ENCODE measurements at regions not wholly inside any gene's neighbourhood (a gene's known extent, or its start where the extent isn't known, plus 50 kb on each side); places are given as distances from the start of the nearest gene placed in this dataset.
"Not testable (repeated sequence)": the region's sequence is repeated elsewhere in the genome, so short reads cannot be mapped to it uniquely, and the experiment has no call there.

DNA sequence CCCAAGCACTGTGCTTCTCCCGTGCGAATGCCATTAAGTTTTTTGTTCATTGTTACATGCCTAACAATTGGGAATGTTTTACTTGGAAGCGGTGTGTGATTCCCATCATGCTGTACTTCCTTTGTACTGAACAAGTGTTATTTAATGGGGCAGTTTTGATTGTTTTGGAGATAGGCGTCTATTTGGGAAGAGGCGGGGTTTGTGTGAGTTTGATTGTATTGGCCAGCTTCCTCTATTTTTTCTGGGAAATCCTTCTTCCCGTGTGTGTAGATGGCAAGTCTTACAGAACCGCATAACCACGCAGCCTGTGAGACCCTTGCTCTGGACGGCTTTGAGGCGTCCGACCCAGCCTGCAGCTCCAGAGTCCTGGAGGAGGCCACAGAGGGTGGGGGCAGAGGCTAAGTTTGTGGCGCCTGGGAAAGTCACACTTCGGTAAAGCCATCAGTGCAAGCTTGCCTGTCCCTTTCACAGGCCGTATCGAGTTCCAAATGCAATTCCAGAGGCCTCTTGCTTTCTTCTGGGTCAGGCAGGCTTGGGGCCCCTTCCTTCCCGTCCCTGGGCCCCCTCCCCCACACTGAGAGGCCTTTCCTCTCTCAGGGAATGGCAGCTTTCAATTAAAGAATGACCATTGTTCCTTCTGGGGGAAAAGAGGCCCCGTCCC lies 210.3 kb downstream of the TOMM20 start:
- DNase-seq (ENCODE audit: low spot score) = no peak

DNA sequence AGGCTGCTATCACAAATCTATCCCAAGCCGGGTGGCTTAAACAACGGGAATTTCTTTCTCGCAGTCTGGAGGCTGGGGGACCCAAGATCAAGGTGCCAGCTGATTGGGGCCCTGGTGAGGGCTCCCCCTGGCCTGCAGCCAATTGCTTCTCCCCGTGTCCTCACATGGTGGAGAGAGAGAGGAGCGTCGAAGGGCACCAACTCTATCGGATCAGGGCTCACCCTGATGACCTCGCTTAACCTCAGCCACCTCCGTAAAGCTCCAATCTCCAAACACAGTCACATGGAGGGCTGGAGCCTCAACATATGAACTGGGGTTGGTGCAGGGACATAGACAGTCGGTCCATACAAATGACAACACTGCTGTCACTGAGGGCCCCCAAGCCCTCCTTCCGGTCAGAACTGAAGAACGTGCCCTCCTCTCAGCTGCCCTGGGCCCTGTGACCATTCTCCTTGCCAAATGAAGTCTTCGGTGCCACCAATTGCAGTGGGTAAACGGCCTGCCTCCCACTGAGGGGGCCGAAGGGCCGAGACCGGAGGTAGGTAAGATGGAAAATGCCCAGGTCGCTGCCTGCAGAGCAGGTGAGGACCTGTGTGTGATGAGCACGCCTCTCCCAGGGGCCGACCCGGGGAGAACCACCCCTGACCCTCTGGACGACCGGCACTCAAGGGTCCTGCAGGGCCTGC lies 211.0 kb downstream of the TOMM20 start:
- DNase-seq (ENCODE audit: low spot score) = no peak

DNA sequence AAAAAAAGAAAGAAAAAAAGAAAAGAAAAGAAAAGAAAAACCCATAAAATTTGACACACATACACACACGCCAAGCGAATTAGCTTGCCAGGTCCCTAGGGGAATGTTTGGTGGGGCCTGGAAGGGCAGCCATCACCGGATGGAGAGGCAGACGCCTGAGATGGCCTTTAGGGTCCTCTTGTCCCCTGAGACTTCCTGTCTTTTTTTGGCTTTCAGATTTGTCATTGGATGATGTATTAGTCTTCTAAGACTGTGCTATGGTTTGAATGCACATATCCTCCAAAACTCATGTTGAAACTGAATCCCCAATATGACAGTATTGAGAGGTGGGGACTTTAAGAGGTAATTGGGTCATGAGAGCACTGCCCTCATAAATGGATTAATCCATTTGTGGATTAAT lies 211.8 kb downstream of the TOMM20 start:
- DNase-seq (ENCODE audit: low spot score) = no peak

DNA sequence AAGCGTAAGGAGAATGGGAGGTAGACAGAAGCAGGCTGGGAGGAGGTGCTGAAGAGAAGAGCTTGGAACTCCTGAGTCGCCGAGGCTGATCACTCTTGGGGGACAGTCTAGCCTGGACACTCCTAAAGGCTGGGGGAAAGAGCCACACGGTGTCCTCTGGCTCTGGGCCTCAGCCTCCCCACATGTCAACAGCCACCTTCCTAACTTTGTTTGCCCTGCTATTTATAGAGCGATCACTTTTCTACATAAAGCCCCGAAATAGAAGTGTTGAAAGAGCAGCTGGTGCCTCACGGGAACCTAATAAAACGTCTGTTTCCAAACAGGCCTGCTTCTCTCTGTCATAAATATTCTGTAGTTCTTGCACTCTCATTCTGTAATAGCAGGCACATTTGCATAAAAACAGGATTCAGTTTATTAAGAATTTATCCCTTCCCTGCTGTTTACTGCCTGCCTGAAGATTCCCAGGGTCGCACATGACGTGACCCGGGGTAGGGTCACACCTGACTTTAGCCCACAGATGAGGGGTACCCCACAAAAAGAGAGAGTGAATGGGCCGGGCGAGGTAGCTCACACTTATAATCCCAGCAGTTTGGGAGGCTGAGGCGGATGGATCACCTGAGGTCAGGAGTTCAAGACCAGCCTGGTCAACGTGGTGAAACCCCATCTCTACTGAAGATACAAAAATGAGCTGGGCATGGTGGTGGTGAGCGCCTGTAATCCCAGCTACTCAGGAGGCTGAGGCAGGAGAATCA lies 212.5 kb downstream of the TOMM20 start:
- DNase-seq (ENCODE audit: low spot score) = no peak

DNA sequence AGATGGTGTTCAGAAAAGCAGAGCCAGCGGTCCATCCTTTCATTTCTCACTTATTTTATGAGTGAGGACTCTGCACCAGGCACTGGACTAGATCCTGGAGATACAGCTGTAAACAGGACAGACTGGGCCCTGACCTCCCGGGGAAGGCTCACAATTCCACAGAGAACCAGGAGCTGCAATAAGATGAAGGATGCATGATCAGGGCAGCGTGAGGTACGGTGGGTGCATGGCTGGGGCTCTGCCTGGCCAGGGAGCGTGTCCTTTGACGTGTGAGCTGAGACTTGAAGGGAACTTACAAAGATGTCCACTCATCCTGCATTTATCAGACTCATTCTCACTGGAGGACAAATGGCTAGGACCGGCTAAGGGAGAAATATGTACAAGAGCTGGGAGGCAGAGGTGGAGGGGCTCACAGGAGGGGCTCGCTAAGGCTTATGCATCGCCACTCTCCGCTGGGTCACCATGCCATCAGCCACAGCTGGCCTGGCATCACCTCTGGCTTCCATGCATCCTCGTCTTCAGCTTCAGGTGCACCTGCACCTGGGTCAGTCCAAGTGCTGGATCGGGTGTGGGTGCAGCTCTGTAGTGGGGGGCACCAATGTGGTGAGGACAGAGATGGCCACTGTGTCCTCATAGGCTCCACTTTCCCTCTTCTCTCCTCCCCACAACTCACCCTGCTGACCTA lies 213.9 kb downstream of the TOMM20 start:
- DNase-seq (ENCODE audit: low spot score) = no peak

DNA sequence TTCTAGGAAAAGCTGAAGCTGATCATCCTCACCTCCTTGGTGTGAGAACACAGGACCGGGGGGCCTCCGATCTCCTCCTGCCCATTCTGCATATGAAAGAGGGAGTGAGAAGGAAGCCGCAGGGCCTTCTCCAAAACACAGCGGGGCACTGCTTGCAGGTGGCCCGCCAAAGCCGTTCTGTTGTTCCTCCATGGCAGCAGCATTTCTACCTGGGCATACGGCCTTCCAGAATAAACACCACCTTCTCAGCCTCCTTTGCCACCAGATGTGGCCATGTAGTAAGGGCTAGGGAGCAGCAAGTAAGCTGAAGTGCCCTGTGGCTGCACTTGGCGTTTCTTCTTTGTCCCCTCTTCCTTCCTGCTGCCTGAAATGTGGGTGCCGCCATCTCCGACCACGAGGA lies 214.9 kb downstream of the TOMM20 start:
- no peak for DNase-seq (ENCODE audit: low spot score)

DNA sequence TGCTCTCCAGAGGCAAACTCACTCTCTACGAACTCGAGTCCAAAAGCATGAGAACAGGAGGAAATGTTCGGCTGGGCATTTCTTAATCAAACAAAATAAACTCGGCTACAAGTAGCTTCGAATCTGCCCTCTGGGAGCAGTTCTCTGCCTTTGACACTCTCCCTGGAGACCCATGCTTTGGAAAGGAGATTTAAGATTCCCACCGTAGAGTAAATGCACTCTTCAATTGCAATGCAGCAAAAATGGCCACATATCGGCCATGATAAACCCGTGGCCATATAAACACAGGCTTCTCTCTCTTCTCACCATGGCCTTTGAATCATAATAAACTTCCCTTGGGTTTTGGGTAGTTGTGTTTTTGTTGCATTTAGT lies 215.4 kb downstream of the TOMM20 start:
- DNase-seq (ENCODE audit: low spot score) = no peak

DNA sequence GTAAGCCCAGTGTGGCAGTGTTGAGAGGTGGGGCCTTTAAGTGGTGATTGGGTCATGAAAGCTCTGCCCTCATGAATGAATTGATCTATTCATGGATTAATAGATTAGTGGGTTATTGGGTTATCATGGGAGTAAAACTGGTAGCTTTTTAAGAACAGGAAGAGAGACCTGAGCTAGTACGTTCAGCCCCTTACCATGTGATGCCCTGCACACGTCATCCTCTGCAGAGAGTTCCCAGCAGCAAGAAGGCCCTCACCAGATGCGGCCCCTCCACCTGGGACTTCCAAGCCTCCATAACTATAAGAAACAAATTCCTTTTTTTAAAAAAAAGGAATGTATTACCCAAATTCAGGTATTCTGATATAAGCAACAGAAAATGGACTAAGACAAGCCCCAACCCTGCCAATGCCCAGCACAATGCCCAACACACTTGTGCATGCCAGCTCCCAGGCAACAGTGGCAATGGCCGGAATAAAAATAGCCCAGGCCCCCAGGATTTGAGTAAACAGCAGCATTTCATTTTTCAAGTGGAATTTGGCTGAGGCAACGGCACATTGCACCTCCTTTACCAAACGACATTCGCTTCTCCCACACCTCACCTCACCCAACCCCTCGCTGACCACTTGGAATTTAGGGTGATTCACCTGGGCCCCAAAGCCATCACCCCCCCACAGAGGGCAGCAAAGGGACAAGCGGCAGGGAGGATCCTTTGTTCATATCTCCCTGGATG lies 215.9 kb downstream of the TOMM20 start:
- no peak for DNase-seq (ENCODE audit: low spot score)

DNA sequence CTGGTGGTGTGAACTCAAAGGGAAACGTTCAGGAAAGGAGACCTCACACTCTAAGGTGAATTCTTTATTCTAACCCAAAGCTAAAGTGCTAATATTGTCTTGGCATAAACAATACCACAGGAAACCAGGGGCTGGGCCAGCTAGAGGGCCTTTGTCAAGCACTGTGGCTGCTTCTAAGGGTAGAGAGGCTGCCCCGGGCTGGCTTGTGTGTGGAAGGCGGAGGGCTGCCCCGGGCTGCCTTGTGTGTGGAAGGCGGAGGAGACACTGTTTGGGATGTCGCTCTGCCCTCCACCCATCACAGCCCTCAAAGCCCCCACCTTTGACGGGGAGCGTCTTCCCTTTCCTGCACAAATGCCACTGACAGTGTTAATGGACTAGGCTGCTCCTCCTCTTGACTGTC lies 216.8 kb downstream of the TOMM20 start:
- no peak for DNase-seq (ENCODE audit: low spot score)

DNA sequence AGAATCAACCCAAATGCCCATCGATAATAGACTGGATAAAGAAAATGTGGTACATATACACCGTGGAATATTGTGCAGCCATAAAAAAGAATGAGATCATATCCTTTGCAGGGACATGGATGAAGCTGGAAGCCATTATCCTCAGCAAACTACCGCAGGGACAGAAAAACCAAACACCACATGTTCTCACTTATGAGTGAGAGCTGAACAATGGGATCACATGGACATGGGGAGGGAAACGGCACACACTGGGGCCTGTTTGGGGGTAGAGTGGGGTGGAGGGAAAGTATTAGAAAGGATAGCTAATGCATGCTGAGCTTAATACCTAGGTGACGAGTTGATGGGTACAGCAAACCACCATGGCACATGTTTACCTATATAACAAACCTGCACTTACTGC lies 217.5 kb downstream of the TOMM20 start:
- not testable (repeated sequence) for DNase-seq (ENCODE audit: low spot score)

DNA sequence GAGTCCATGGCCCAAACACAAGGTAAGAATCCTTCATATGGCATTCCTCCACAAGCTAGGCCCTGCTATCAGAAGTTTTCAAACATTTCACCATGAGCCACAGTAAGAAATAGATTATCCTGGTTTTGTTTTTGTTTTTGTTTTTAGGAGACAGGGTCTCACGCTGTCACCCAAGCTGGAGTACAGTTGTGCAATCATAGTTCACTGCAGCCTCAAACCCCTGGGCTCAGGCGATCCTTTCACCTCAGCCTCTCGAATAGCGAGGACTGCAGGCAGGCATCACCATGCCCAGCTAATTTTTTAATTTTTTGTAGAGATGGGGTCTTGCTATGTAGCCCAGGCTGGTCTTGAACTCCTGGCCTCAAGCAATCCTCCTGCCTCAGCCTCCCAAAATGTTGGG lies 218.8 kb downstream of the TOMM20 start:
- DNase-seq (ENCODE audit: low spot score) = no peak

DNA sequence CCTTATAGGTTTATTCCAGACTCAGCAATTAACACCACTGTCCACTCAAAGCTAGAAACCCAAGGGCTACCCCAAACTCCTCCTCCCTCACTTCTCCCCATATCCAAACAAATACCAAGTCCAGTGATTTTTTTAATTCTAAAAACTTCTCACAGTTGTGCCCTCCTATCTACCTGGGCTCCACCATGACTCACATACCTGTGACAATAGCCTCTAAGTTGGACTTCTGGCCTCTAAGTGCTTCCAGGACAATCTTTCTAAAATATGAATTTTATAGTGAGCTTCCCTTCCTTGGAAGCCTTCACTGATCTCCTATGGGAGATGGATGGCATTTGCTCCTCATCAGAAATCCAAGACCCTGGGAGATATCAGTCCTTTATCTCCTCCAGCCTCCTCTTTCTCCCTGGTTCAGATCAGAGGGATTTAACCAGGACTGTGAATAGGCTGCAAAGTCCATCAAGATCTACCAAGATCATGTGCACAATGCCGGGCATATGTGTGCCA lies 219.3 kb downstream of the TOMM20 start:
- no peak for DNase-seq (ENCODE audit: low spot score)

DNA sequence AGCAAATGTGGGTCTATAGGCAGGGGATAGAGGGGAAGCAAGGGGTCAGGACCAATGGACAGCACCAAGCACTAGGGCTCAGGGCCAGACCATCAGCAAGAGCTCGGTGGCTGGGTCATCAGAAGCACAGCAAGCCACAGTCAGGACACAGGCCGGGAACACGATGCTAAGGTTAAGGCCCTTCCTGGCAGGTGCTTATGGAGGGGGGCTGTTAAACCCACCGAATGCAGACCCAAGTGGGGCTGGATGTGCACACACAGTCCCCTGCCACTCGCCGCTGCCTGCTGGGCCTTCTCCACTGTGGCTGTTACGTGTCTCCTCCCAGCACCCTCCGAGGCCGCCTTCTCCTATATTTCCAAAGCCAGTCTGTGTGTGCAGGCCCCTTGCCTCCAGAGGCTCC lies 220.1 kb downstream of the TOMM20 start:
- peak; percentile 17 for DNase-seq (ENCODE audit: low spot score)

DNA sequence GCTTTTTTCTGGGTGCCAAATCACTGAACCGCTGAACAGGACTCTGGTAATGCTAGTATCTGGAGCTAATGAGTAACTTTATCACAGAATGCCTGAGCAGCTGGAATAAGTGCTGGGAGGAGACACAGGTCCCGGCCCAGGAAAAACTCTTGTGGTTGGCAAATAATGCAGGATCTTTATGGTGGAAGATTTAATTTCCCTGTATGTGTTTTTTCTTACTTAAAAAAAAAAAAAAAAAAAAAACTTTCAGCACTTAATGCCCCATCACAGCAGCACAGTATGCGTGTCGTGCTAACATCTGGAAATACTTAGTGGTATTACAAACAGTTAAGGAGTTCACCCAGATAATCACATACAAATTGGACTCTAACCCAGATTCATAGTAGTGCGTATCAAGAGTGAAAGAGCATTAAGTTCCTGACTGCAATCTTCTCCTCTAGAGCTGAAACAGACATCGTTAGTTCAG lies 220.7 kb downstream of the TOMM20 start:
- DNase-seq (ENCODE audit: low spot score) = peak; percentile 74

DNA sequence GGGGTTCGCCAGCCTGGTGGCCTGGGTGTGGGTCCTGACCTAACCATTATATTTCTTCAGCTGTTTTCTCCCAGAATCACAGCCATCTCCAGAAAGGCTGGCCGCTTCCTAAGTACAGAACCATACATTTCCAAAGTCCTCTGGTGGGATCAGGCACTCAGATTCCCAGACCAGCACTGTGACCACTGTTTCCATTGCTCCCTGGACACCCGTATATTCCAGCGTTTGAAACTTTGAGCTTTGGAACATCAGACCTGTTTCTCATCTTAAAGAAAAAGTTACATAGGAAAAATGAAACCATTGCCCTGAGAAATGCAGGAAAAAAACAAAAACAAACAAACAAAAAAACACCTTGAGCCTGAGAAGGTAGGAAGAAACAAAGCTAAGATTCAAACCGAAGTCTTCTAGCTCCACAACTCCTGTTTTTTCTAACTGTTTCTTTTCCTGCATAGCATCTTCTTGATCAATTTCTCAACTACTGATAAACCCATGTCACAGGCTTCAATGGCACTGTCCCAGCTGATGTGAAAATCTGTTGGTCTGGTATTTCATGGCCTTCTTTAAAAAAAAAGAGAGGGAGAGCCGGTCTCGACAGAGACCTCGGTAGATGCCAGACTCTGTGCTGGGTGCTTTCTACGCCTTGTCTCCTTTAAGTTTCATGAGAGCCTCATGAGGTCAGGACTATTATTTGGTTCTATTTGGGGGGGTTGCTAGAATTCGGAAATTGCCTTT lies 221.3 kb downstream of the TOMM20 start:
- no peak for DNase-seq (ENCODE audit: low spot score)

DNA sequence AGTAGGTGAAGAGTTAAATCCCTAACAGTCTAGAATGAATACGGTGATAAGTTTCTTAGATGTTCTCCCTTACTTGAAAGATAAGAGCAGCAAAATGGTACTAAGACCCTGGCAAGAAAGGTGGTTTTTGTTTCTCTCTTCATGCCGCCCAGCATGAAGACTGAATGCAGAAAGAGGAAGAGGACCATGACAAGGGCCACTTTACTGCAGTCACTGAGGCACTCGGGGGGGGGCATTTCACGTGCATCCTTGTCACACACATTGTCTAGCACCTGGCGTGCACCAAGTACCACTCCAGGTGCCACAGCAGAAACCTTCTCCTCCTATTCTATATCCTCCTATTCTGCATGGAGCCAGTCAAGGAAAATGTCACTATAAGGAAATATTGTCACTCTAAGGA lies 222.0 kb downstream of the TOMM20 start:
- DNase-seq (ENCODE audit: low spot score) = no peak

DNA sequence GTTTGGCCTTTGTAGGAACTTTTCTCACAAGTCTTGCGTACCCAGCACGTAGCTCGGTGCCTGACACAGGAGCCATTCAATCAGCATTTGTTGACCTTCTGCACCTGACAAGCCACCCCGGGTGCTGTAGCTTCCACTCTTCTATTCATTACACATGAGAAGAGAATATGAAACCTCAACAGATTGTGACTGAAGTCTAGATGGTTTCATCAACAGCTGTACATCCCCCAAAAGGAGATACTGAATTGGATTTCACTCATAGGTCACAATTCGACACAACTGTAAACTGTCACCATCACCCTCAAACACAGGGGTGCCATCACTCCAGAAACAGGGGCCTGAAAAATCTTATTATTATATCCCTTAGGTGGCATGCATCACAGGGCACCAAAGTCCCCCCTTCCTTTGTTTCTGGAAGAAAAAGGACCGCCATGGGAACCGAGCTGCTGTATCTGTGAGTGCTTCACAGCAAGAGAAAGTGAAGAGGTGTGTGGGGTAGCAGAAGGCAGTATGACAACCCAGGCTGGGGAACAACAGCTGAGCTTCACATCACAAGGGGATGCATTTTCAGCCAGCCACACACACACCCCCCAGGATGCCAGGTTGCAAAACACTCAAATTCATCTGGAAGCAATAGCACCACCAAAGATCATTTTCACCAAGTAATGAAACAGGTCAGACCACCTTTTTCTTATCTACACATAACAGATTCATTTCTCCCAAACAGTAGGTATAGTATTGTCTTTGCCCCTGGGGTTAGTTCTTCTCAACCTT lies 225.7 kb downstream of the TOMM20 start:
- no peak for DNase-seq (ENCODE audit: low spot score)

DNA sequence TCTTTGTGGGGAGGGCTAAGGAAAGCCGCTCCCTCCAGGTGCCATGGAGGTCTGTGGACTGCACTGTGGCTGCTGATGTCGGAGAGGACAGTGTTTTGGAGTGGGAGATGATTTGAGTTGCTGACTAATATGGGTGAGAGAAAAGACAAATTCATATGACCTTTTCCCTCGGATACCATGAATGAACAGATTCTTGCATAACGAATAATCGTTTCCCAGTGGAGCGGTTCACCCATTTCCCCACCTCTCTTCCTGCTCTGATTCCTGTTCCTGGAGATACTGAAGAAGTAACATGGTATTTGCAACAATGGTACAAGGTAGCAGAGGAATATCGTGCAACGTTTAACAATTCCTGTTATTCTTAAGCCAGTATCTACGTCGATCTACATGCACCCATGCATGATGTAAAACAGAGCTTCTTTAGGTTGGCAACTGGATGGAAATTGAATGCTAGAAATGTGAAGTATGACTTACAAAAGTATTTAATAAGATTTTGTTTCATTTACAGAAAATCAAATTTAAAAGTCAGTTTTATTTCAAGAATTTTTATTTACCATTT lies 227.1 kb downstream of the TOMM20 start:
- no peak for DNase-seq (ENCODE audit: low spot score)

DNA sequence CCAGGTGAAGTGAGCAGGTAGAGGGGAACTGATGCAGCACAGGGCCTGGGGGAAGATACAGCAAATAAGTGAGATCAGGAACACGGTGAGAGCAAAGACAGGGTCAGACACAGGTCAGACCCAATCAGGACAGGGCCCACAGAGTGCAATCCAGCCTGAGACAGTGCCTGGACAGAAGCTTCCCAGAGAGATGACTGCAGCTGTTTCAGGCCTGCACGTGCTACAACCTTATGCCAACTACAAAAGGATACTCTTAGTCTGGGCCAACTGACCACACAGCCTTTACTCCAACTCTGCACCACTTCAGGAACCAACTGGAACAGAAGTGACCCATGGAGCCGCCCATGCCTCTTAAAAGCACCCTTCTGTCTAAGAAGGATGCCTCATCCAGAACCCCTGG lies 228.0 kb downstream of the TOMM20 start:
- no peak for DNase-seq (ENCODE audit: low spot score)

DNA sequence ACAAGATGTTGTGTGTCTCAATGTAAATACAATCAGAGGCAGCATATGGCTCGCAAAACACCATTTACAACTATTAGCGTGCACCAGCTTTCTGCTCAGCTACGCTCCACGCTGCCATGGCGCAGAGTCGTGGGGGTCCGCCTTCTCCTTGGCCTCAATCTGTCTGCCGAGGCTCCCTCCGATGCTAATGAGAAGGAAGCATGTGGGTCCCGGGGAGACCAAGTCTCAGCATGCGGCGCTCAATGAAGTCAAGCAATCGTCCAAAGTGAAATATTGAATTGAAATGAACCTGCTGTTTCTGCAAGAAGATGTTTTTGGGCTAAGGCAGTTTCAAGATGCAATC lies 228.9 kb downstream of the TOMM20 start:
- no peak for DNase-seq (ENCODE audit: low spot score)

All from AG20443 (cell line).